Mesodermal cell (in vitro differentiated cells): ENCODE measurements at regions not wholly inside any gene's neighbourhood (a gene's known extent, or its start where the extent isn't known, plus 50 kb on each side); places are given as distances from the start of the nearest gene placed in this dataset.

Experiments used
- H3K27ac ChIP-seq: 2 replicates; pipeline ENCODE4 v1.7.0; 2013; ENCODE audit warnings: mild to moderate bottlenecking, low read depth, low read length, moderate library complexity; ENCODE audit not compliant: severe bottlenecking
- H3K36me3 ChIP-seq: 2 replicates; pipeline ENCODE4 v1.7.1; 2013; ENCODE audit warnings: mild to moderate bottlenecking, low read length, moderate library complexity; ENCODE audit not compliant: control insufficient read depth, insufficient read depth
- H3K4me1 ChIP-seq: one replicate; pipeline ENCODE4 v1.7.1; 2013; ENCODE audit warnings: mild to moderate bottlenecking, low read length; ENCODE audit not compliant: insufficient read depth, control insufficient read depth, poor library complexity, severe bottlenecking
- H3K4me3 ChIP-seq: 2 replicates; pipeline ENCODE4 v1.7.0; 2013; ENCODE audit warnings: low read length, control low read depth, mild to moderate bottlenecking; ENCODE audit not compliant: insufficient read depth, poor library complexity, severe bottlenecking; ENCODE audit errors: extremely low read depth
- H3K9me3 ChIP-seq: 2 replicates; pipeline ENCODE4 v1.7.1; 2013; ENCODE audit warnings: mild to moderate bottlenecking, low read length, moderate library complexity; ENCODE audit not compliant: control insufficient read depth
- WGBS, 2 experiments: methylation state at CpG; one replicate each; pipeline ENCODE4 v1.1.5; 2013; ENCODE audit warnings: missing lambda C conversion rate in 2 of 2; ENCODE audit not compliant: insufficient coverage in 2 of 2; 5-methylcytosine and 5-hydroxymethylcytosine counted together

GRCh38 chr2:239587841-239588240, 187.0 kb upstream of the HDAC4 start:
- WGBS, 2 experiments: 78 to 92% methylated on average over 7 to 10 of the region's 14 CpGs
- no peak overlapping the region for H3K27ac ChIP-seq
- H3K36me3 ChIP-seq: no peaks in the 10 kb centered on the region
- H3K4me3 ChIP-seq: no peak overlapping the region
- no peaks in the 10 kb centered on the region for H3K9me3 ChIP-seq
- no peaks in the 10 kb centered on the region for H3K4me1 ChIP-seq

GRCh38 chr2:239587311-239587731, 186.5 kb upstream of the HDAC4 start:
- Histone ChIP-seq H3K36me3 (no peaks in the 10 kb centered on the region), H3K27ac (no peak overlapping the region), H3K4me3 (no peak overlapping the region), H3K9me3 (no peaks in the 10 kb centered on the region), H3K4me1 (no peaks in the 10 kb centered on the region)
- 88 to 92% methylated on average over 9 to 16 of the region's 16 CpGs for WGBS, 2 experiments

DNA sequence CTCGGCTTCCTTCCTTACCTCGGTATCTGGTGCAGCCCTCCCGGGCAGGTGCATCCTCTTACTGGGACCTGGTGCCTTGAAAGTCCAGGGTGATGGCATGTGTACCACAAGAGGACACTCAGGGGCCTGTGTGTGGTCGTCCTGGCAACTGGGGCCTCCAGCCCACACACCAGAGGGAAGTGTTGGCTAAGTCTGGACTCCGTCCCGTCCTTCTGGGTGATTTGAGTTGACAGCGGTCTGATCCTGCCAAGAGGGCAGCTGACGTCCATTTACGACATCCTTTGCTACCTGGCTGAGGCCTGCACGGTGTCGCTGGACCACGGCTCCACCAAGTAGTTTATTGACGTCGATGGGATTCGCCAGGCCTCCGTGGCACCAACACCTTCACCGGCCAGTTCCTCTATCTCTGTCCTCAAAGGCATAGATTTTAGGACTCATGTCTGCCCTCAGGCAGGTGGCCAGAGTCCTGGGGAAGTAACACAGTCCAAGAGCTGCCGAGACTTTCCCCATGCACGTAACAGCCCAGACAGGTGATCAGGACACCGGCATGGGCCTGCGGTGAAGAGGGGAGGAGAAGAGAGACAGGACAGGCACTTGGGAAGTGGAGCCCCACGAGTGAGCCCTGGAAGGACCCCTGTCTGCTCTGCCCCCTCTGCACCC, 186.0 kb upstream of the HDAC4 start:
- Histone ChIP-seq H3K27ac (no peak overlapping the region), H3K4me3 (no peak overlapping the region), H3K4me1 (no peaks in the 10 kb centered on the region), H3K9me3 (no peaks in the 10 kb centered on the region), H3K36me3 (no peaks in the 10 kb centered on the region)
- WGBS, 2 experiments: 92% methylated on average over 21 to 22 of the region's 22 CpGs

- no peaks in the 10 kb centered on the region for H3K4me1 ChIP-seq
- WGBS, 2 experiments: 71 to 79% methylated on average over 9 to 10 of the region's 10 CpGs
- no peak overlapping the region for H3K27ac ChIP-seq
- no peaks in the 10 kb centered on the region for H3K36me3 ChIP-seq
- H3K4me3 ChIP-seq: no peak overlapping the region
- H3K9me3 ChIP-seq: no peaks in the 10 kb centered on the region
Measured at GRCh38 chr2:239585422-239585821, 184.6 kb upstream of the HDAC4 start.

DNA sequence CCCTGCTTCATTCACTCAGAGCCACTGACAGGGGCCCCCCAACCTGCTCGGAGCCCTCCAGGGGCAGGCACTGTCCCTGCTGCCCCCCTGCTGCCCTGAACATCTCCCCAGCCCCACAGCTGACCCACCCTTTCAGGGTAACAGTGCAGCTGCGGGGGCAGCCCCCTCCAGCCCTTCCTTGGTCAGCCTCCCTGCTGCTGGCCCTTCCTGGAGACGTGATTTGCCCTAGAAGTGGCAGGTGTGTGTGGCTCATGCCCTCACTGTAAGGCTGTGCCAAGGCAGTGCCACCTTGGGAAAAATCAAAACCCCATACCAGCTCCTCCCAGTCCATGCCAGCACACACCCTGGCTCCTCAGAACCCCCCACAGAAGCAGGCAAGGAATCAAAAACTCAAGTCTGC, 184.2 kb upstream of the HDAC4 start:
- Histone ChIP-seq H3K4me3 (no peak overlapping the region), H3K4me1 (no peaks in the 10 kb centered on the region), H3K27ac (no peak overlapping the region), H3K36me3 (no peaks in the 10 kb centered on the region), H3K9me3 (no peaks in the 10 kb centered on the region)
- WGBS, 2 experiments: 63 to 83% methylated on average over 1 to 2 of the region's 3 CpGs

GRCh38 chr2:239583879-239584859, 183.3 kb upstream of the HDAC4 start:
- Histone ChIP-seq H3K27ac (no peak overlapping the region), H3K4me3 (no peak overlapping the region), H3K36me3 (no peaks in the 10 kb centered on the region), H3K4me1 (no peaks in the 10 kb centered on the region), H3K9me3 (no peaks in the 10 kb centered on the region)
- WGBS, 2 experiments: 90 to 92% methylated on average over 27 to 30 of the region's 31 CpGs

DNA sequence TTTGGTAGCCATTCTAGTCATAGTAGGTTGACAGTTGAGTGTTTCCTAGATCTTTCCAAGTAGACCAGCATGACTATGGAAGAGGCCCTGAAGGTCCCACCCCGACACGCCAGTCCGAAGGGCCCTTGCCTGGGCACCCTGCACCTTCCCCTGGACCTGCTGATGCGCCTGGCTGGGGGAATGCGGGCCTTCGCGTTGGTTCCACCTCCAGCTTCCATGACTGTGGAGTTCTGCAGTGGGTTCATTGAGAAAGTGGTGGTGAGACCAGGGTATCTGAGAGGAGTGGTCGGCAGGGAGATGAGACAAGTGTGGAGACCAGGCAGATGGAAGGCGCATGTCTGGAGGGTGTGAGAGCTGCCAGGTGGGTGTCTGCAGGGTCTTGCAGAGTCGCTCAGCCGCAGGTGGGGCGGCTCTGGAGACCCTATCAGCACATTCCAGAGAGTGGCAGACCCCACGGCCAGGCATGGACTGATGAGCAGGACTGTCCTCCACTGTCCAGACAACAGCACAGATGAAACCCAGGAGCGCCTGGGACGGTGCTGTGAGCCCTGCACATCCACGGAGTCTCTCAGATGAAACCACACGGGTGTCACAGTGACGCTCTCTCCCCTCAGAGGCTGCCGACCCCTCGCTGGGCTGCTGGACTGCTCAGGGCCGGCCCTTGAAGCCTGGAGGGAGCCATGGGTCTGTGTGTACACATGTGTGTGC, 182.5 kb upstream of the HDAC4 start:
- Histone ChIP-seq H3K4me3 (no peak overlapping the region), H3K27ac (no peak overlapping the region), H3K36me3 (no peaks in the 10 kb centered on the region), H3K4me1 (no peaks in the 10 kb centered on the region), H3K9me3 (no peaks in the 10 kb centered on the region)
- WGBS, 2 experiments: 90% methylated on average over 21 of the region's 21 CpGs

- H3K27ac ChIP-seq: no peak overlapping the region
- 60% methylated on average over 1 of the region's 6 CpGs; no CpG with 5 or more reads in 1 of the 2 experiments for WGBS, 2 experiments
- H3K36me3 ChIP-seq: no peaks in the 10 kb centered on the region
- no peak overlapping the region for H3K4me3 ChIP-seq
- no peaks in the 10 kb centered on the region for H3K9me3 ChIP-seq
- no peaks in the 10 kb centered on the region for H3K4me1 ChIP-seq
Measured at GRCh38 chr2:239582476-239582875, 181.7 kb upstream of the HDAC4 start.

- Histone ChIP-seq H3K27ac (no peak overlapping the region), H3K36me3 (no peaks in the 10 kb centered on the region), H3K4me3 (no peak overlapping the region), H3K4me1 (no peaks in the 10 kb centered on the region), H3K9me3 (no peaks in the 10 kb centered on the region)
- 84 to 86% methylated on average over 16 to 21 of the region's 21 CpGs for WGBS, 2 experiments
Measured at GRCh38 chr2:239581352-239581901, 180.6 kb upstream of the HDAC4 start.

DNA sequence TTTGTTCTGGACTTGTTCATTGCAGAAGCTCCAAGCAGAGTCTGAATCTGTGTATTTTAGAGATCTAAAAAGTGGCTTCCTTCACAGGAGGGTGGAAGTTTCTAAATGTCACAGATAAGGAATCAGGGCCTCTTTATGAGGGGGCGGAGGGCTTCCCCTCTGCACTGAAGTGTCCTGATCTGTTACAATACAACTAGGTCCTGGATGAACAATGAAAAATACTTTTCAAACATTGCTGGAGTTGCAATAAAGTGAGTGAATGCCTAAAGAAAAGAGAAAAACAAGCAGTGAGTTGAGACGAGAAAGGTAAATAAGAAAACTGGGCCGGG, 179.3 kb upstream of the HDAC4 start:
- H3K27ac ChIP-seq: no peak overlapping the region
- H3K4me1 ChIP-seq: no peaks in the 10 kb centered on the region
- H3K9me3 ChIP-seq: no peaks in the 10 kb centered on the region
- H3K4me3 ChIP-seq: no peak overlapping the region
- WGBS, 2 experiments: 78 to 97% methylated on average over 2 to 3 of the region's 3 CpGs
- no peaks in the 10 kb centered on the region for H3K36me3 ChIP-seq
